ENCODE measurements at regions not wholly inside any gene's neighbourhood (a gene's known extent, or its start where the extent isn't known, plus 50 kb on each side); places are given as distances from the start of the nearest gene placed in this dataset.
A peak's percentile ranks its signal among the peaks of the same experiment; 100 is the strongest.

GRCh38 chr13:70353096-70353495, 244.8 kb upstream of the KLHL1 start:
- WGBS, 2 donors, result 36 to 42% methylated on average over 2 of the region's 2 CpGs
- no peak for DNase-seq (ENCODE audit: low spot score in 2 of 2)
- H3K36me3 ChIP-seq, result no peaks in the 10 kb centered on the region
- TF ChIP-seq, protein P1, sequence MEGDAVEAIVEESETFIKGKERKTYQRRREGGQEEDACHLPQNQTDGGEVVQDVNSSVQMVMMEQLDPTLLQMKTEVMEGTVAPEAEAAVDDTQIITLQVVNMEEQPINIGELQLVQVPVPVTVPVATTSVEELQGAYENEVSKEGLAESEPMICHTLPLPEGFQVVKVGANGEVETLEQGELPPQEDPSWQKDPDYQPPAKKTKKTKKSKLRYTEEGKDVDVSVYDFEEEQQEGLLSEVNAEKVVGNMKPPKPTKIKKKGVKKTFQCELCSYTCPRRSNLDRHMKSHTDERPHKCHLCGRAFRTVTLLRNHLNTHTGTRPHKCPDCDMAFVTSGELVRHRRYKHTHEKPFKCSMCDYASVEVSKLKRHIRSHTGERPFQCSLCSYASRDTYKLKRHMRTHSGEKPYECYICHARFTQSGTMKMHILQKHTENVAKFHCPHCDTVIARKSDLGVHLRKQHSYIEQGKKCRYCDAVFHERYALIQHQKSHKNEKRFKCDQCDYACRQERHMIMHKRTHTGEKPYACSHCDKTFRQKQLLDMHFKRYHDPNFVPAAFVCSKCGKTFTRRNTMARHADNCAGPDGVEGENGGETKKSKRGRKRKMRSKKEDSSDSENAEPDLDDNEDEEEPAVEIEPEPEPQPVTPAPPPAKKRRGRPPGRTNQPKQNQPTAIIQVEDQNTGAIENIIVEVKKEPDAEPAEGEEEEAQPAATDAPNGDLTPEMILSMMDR (IDR thresholded peaks at IDR 0.05), result no peak
- TF ChIP-seq EP300 (IDR thresholded peaks at IDR 0.05), result no peak
- TF ChIP-seq POLR2A (IDR thresholded peaks at IDR 0.05), result no peak
- H3K4me3 ChIP-seq, result no peak overlapping the region
- no peaks in the 10 kb centered on the region for H3K9me3 ChIP-seq
- H3K4me1 ChIP-seq, result no peaks in the 10 kb centered on the region
- no peak overlapping the region for H3K27ac ChIP-seq
- H3K27me3 ChIP-seq, result no peaks in the 10 kb centered on the region

DNA sequence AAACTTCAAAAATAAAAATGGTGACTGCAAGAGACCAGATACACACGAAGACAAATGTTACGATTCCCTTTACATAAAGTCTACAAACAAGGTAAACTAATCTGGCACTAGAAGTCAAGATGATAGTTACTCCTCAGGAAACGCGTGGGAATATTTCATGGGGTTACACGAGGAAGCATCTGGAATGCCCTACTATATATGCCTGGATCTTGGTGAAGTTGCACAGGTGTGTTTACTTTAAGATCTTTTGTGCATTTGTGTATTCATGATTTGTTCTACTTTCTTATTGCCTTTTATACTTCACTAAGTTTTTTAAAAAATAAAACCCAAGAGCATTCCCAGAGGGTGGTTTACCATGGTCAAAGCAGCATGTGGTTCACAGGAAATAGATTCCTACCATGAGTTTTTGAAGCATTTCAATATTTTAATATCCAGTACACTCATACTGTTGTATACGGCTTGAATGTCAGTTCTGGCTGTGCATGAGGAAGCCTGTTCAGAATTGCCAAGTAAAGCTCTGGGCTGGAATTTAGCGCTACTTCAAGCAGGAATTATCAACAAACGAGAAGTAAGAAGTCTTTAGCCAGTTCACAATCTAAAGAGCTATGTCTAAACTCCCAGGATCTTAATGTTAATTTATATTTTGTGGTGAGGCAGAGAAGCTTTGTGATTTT, 239.8 kb upstream of the KLHL1 start:
- Histone ChIP-seq H3K4me1 (no peaks in the 10 kb centered on the region), H3K36me3 (no peaks in the 10 kb centered on the region), H3K27me3 (no peaks in the 10 kb centered on the region), H3K4me3 (no peak overlapping the region), H3K27ac (no peak overlapping the region), H3K9me3 (no peaks in the 10 kb centered on the region)
- DNase-seq (ENCODE audit: low spot score in 2 of 2), result no peak
- no peak for TF ChIP-seq POLR2A (IDR thresholded peaks at IDR 0.05)
- no peak for TF ChIP-seq EP300 (IDR thresholded peaks at IDR 0.05)
- TF ChIP-seq, protein P1 (IDR thresholded peaks at IDR 0.05), result no peak
- 63 to 69% methylated on average over 8 of the region's 8 CpGs for WGBS, 2 donors

DNA sequence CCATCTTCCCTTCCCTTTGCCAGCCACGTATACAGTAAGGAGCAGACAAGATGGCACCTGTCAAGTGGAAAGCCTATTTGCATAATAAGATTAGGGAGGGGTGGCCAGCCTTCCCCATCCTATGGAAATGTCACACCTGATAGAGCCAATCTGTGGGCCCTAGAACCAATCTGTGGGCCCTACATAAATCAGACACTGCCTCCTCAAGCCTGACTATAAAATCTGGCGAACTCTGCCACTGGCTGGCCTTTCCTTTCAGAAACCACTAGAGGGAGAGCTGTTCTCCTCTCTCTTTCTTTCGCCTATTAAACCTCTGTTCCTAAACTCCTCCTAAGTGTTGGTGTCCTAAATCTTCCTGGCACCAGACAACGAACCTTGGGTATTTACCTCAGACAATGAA, 231.5 kb upstream of the KLHL1 start:
- H3K36me3 ChIP-seq, result no peaks in the 10 kb centered on the region
- H3K27me3 ChIP-seq, result no peaks in the 10 kb centered on the region
- 66 to 70% methylated on average over 4 of the region's 4 CpGs for WGBS, 2 donors
- no peaks in the 10 kb centered on the region for H3K4me1 ChIP-seq
- DNase-seq (ENCODE audit: low spot score in 2 of 2), result no peak
- TF ChIP-seq, protein P1 (IDR thresholded peaks at IDR 0.05), result peak in 1 of 5 experiments; percentile 14
- TF ChIP-seq EP300 (IDR thresholded peaks at IDR 0.05) (no peak), POLR2A (IDR thresholded peaks at IDR 0.05) (no peak)
- no peak overlapping the region for H3K4me3 ChIP-seq
- H3K27ac ChIP-seq, result no peak overlapping the region
- peaks cover 0 to 3% (median 0%) of the 10 kb centered on the region in 4 donors for H3K9me3 ChIP-seq

GRCh38 chr13:70338609-70339008, 230.4 kb upstream of the KLHL1 start:
- Histone ChIP-seq H3K27me3 (no peaks in the 10 kb centered on the region), H3K27ac (no peak overlapping the region), H3K4me3 (no peak overlapping the region), H3K9me3 (peaks cover 0 to 3% (median 0%) of the 10 kb centered on the region in 4 donors), H3K4me1 (no peaks in the 10 kb centered on the region), H3K36me3 (no peaks in the 10 kb centered on the region)
- no peak for TF ChIP-seq EP300 (IDR thresholded peaks at IDR 0.05)
- no peak for TF ChIP-seq POLR2A (IDR thresholded peaks at IDR 0.05)
- TF ChIP-seq, protein P1 (IDR thresholded peaks at IDR 0.05), result no peak
- DNase-seq (ENCODE audit: low spot score in 2 of 2), result no peak
- WGBS, 2 donors, result 66 to 72% methylated on average over 1 of the region's 1 CpG

DNA sequence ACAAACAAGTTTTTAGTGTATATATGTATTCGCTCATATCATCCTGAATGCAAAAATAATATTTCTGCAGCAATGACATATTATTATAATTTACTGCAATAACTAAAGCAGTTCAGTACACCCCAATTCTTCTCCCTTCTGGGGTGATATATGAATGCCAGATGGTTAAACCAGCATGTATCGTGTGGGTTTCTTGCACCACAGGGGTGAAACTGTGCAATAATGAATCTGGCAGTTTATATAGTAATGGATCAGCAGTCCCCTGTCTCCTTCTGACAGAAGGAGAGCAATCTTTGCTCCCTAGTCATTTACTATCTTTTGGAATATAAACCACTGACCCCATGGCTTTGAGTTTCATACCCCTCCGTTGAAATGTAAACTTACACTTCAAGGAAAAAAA, 228.6 kb upstream of the KLHL1 start:
- Histone ChIP-seq H3K9me3 (peaks cover 0 to 3% (median 0%) of the 10 kb centered on the region in 4 donors), H3K4me1 (no peaks in the 10 kb centered on the region), H3K27ac (no peak overlapping the region), H3K27me3 (no peaks in the 10 kb centered on the region), H3K36me3 (no peaks in the 10 kb centered on the region), H3K4me3 (no peak overlapping the region)
- DNase-seq (ENCODE audit: low spot score in 2 of 2), result no peak
- no peak for TF ChIP-seq POLR2A (IDR thresholded peaks at IDR 0.05)
- TF ChIP-seq, protein P1 (IDR thresholded peaks at IDR 0.05), result no peak
- TF ChIP-seq EP300 (IDR thresholded peaks at IDR 0.05), result no peak
- 79 to 80% methylated on average over 3 of the region's 3 CpGs for WGBS, 2 donors

Data from tibial nerve (tissue), 4 donors.